A549 (cell line): ENCODE measurements at regions not wholly inside any gene's neighbourhood (a gene's known extent, or its start where the extent isn't known, plus 50 kb on each side); places are given as distances from the start of the nearest gene placed in this dataset.

Experiments
- ESRRA ChIP-seq: fragments of 150-350 bp; IDR thresholded peaks from 2 replicates; pipeline ENCODE4 v1.6.1; 2014; ENCODE audit warnings: mild to moderate bottlenecking, low read length, borderline replicate concordance
- HDAC2 ChIP-seq: fragments of 200-600 bp; sonication (generic); IDR thresholded peaks from 2 replicates; pipeline ENCODE4 v1.6.1; 2016
- JUN ChIP-seq, 2 experiments: fragments of >200 bp; sonication (Bioruptor Twin); formaldehyde crosslinking; IDR thresholded peaks; 2 replicates in 1 of 2; 3 replicates in 1 of 2; pipeline ENCODE4 v1.6.1; 2016 to 2017
- JUNB ChIP-seq: fragments of >200 bp; sonication (Bioruptor Twin); formaldehyde crosslinking; IDR thresholded peaks from 2 replicates; pipeline ENCODE4 v1.6.1; 2016
- MYC ChIP-seq: IDR thresholded peaks from 2 replicates; pipeline ENCODE4 v1.6.1; 2012; ENCODE audit warnings: mild to moderate bottlenecking, inconsistent platforms, low read length, improper control_type of control experiment, borderline replicate concordance
- RAD21 ChIP-seq, 2 experiments: fragments of >200 bp in 1 of 2; sonication (Bioruptor Twin) in 1 of 2; formaldehyde crosslinking in 1 of 2; IDR thresholded peaks in 1 of 2; conservative IDR thresholded peaks in 1 of 2; 2 replicates in 1 of 2; 3 replicates in 1 of 2; pipeline ENCODE4 v1.6.1; 2012 to 2018; ENCODE audit warnings: inconsistent platforms in 1 of 2
- TP53 ChIP-seq: fragments of 250-450 bp; sonication (Bioruptor Pico); IDR thresholded peaks from 2 replicates; pipeline ENCODE4 v1.5.0; 2021; ENCODE audit warnings: mild to moderate bottlenecking, moderate library complexity
- TF ChIP-seq, protein P1 (sequence below): fragments of >200 bp; sonication (Bioruptor Twin); formaldehyde crosslinking; IDR thresholded peaks from 3 replicates; pipeline ENCODE4 v1.5.1; 2016
- TF ChIP-seq, protein P2 (sequence below): fragments of 450-650 bp; IDR thresholded peaks from 2 replicates; pipeline ENCODE4 v1.6.1; 2014; ENCODE audit warnings: antibody characterized with exemption

DNA sequence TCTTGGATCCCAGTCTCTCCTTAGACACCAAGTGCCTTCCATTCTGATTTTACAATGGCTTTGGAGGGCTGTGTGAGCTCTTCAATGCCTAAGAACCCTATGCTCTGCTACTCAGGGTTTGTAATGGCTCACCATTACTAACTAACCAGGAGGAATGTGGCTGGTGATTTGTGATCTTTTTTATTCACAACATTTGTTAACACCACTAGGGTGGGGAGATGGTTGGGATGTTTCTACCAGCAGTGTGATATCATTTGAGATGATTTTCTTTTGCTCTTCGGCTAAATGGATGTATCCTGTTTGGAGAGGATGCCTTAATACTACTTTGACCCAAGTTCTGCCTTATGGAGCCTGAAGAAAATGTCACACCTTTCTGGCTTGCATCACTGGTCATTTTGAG lies 226.9 kb downstream of the MFSD1 start:
- TF ChIP-seq, protein P1, sequence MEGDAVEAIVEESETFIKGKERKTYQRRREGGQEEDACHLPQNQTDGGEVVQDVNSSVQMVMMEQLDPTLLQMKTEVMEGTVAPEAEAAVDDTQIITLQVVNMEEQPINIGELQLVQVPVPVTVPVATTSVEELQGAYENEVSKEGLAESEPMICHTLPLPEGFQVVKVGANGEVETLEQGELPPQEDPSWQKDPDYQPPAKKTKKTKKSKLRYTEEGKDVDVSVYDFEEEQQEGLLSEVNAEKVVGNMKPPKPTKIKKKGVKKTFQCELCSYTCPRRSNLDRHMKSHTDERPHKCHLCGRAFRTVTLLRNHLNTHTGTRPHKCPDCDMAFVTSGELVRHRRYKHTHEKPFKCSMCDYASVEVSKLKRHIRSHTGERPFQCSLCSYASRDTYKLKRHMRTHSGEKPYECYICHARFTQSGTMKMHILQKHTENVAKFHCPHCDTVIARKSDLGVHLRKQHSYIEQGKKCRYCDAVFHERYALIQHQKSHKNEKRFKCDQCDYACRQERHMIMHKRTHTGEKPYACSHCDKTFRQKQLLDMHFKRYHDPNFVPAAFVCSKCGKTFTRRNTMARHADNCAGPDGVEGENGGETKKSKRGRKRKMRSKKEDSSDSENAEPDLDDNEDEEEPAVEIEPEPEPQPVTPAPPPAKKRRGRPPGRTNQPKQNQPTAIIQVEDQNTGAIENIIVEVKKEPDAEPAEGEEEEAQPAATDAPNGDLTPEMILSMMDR, result no peak
- TF ChIP-seq JUN (IDR thresholded peaks at IDR 0.05) (no peak), RAD21 (conservative IDR thresholded peaks at IDR 0.05 in 1 of 2, IDR thresholded peaks at IDR 0.05 in 1 of 2) (no peak), JUNB (no peak), HDAC2 (no peak), MYC (no peak), TP53 (CRISPR knock-in tag) (no peak), ESRRA (no peak)
- TF ChIP-seq, protein P2, sequence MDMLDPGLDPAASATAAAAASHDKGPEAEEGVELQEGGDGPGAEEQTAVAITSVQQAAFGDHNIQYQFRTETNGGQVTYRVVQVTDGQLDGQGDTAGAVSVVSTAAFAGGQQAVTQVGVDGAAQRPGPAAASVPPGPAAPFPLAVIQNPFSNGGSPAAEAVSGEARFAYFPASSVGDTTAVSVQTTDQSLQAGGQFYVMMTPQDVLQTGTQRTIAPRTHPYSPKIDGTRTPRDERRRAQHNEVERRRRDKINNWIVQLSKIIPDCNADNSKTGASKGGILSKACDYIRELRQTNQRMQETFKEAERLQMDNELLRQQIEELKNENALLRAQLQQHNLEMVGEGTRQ, result no peak
